Skeletal muscle cell (primary cell): ENCODE measurements at regions not wholly inside any gene's neighbourhood (a gene's known extent, or its start where the extent isn't known, plus 50 kb on each side); places are given as distances from the start of the nearest gene placed in this dataset.
"Not testable (repeated sequence)": the region's sequence is repeated elsewhere in the genome, so short reads cannot be mapped to it uniquely, and the experiment has no call there.

Source experiments
- DNase-seq: peaks from one replicate; pipeline ENCODE4 v3.0.0-alpha.2; 2010; ENCODE audit warnings: low read depth
- H3K4me3 ChIP-seq: 2 replicates; pipeline ENCODE4 v1.5.1; 2011; ENCODE audit warnings: low read depth, mild to moderate bottlenecking, control low read depth, low read length, moderate library complexity

DNA sequence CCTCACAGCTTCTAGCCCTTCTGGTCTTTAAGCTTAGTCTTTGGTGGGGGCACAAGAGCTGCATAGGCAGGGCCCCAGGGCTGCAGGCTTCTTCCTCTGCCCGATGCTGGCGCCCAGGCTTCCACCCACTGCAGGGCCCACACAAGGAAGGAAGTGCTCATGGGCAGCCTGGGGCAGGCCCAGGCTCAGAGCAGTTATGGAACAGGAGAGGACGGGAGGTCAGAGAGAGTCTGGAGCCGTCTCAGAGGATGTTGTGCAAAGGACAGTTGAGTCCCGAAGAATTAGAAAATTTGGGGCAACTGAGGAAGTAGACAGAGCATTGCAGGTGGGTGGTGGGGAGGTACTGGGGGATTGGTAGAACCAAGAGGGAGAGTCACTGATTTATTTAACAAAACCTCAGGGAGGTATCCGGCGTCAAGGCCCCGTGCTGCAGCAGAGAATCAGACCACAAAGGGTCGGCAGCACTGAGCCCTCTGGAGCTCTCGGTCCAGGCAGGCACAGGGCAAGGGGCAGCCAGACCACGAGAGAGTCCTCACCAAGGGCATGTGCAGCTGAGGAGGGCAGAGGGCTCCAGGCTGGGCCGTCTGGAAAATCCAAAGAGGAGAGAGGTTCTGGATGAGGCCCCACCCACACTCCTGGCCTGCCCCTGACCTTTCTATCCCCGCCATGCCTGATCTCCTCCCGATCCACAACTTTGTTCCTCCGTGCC, 110.8 kb upstream of the GLI2 start:
- no peak overlapping the region for H3K4me3 ChIP-seq
- no peak for DNase-seq

DNA sequence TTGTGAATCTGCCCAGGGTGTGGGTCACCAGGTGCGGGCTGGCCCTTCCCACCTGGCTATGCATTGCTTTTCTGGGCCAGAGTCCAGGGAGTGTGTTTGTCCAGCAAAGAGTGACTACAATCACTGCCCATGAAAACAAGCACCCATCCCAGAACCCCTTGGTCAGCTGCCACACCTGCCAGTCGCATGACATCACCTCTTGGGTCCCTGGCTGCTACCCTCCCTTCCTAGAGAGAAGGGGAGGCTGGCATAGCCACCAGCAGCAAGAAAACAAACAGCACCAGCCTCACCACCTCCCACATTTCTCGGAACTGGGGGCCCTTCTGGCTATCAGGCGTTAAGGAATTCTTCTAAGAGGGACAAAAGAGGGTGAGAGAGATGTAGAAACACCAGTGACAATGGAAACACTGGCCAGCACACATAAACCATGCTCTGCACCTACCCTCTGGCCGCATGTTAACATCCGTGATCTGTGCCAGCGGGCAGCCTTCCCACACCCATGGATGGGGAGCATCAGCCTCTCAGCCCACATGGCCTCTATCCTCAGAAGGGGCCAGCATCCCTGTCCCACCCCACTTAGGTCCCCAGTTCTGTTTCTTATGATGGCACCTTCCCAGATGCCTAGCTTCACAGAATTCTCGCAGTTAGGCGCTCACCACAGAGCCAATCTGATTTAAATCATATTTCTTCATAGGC, 109.7 kb upstream of the GLI2 start:
- no peak for DNase-seq
- no peak overlapping the region for H3K4me3 ChIP-seq

DNA sequence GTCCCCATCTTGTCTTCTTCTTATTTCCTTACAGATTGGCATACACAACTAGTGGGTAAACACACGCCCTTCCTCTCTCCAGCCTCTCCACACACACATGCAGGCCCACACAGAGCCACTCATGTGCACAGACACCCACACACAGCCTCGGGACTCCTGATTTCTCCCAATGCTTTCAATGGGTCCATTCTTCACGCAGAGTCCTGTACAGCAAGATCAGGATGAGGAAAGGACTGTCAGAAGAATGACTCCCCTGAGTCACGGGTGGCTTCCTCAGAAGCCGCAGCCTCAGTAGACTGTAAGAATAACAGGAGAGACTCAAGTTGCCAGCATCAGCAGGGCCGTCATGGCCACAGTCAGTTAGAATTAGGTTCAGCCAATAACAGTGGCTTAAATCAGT, 109.1 kb upstream of the GLI2 start:
- no peak for DNase-seq
- no peak overlapping the region for H3K4me3 ChIP-seq

DNA sequence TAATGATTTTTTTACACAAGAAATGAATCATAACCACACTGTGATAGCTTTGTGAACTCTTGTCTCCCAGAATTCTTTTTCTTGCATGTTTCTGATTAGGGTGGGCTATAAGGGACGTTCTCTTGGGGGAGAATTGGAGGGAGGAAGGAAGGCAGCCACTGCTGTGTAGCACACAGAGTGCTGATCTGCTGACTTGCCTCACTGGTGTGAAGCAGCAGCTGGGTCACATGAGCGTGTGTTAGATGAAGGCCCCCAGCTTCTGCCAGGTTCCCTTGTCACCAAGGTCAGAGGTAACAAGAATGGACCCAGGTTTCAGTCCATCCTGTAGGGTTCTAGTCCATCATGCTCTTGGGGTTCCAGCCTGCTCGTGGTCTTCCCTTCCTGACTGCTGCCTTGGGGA, 107.4 kb upstream of the GLI2 start:
- no peak for DNase-seq

DNA sequence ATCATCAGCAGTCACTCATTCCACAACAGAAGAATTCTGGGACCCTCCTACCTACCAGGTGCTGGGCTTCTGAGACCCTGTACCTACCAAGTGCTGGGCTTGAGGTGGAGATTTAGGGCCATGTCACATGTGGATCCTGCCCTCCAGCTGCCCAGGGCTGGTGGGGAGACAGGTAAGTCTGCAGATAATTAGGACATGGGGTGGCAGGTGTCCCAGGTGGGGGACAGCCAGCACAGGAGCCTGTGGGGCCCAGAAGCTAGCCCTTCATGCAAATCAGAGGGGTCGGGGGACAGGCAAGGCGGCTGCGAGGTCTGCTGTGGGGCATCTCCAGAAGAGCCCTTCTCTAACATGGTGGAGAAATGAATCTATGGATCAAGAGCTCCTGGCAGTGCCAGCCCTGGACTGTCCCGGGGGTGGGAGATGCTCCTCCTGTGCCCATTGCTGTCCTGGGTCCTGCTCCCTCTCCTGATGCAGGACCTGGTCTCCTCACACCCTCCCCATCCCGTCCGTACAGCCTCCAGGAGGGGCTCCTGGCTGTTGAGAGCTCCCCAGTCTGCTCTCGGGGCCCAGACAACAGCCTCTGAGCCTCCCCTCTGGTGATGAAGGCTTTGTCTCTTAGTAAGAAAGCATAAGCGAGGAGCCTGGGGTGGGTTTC, 106.3 kb upstream of the GLI2 start:
- DNase-seq, result no peak
- no peak overlapping the region for H3K4me3 ChIP-seq

More for the DNA sequence above, 107.4 kb upstream of the GLI2 start:
- no peak overlapping the region for H3K4me3 ChIP-seq

DNA sequence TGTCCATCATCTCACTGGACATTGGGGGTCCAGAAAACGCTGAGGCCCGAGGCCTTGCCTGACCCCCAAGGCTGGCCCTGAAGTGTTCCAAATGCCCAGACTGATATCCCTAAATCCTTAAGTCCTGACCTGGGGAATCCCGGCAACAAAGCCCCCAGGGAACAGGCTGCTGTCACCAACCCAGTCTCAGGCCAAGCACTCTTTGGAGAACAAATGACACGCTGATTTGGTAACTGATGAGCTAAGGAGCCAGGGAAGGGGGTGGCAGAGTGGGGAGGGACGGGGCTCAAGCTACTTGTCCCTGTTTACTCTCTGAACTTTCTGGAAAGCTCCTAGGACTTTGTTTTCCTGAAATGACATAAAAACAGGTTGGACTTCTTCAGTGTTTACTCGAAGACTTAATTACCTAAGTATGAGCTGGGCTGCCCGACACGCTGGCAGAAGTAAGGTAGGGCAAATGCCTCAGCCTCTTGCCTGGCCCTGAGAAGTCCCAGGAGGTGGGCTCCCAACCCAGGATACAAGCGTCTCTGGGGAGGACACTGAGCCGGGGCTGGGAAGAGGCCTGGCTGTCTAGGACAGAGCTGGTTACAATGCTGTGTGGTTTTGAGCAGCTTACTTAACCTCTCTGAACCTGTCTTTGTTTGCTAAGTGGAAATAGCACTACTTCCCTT, 105.5 kb upstream of the GLI2 start:
- no peak for DNase-seq
- H3K4me3 ChIP-seq, result no peak overlapping the region

DNA sequence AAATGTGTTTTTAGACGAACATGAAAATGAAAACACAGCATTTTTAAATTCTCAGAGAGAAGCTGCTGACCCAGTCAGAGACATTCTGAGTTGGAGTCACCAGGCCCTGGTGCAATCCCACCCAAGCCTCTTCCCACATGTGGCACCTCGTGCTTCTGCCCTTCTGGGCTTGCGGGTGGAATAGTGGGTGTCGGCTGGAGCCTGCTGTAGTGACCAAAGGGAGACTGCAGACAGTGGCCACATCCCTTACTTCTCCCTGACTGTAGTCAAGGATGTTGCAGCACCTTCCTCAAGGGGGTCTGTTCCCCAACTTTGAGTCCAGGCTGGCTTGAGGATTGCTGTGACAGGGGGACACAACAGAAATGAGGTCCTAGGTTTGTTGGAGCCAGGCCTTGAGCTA, 104.4 kb upstream of the GLI2 start:
- DNase-seq, result no peak
- no peak overlapping the region for H3K4me3 ChIP-seq

DNA sequence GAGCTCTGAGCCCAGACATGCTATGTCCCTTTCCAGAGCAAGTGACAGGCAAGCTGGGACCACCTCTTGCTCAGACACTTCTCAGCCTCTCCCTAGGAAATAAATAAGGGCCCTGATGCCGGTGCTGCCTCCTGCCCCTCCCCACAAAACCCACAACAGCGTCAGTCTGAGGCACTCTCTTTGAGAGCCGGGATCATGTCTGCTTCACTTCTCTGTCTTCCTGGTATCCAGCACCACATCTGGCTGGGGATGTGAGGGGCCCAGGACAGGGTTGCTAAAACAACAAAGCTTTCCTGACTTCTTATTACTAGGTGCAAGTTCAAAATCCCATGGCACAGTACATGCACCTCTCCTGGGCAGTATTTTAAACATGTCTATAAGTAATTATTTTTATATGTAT, 103.9 kb upstream of the GLI2 start:
- DNase-seq, result no peak
- H3K4me3 ChIP-seq, result no peak overlapping the region

DNA sequence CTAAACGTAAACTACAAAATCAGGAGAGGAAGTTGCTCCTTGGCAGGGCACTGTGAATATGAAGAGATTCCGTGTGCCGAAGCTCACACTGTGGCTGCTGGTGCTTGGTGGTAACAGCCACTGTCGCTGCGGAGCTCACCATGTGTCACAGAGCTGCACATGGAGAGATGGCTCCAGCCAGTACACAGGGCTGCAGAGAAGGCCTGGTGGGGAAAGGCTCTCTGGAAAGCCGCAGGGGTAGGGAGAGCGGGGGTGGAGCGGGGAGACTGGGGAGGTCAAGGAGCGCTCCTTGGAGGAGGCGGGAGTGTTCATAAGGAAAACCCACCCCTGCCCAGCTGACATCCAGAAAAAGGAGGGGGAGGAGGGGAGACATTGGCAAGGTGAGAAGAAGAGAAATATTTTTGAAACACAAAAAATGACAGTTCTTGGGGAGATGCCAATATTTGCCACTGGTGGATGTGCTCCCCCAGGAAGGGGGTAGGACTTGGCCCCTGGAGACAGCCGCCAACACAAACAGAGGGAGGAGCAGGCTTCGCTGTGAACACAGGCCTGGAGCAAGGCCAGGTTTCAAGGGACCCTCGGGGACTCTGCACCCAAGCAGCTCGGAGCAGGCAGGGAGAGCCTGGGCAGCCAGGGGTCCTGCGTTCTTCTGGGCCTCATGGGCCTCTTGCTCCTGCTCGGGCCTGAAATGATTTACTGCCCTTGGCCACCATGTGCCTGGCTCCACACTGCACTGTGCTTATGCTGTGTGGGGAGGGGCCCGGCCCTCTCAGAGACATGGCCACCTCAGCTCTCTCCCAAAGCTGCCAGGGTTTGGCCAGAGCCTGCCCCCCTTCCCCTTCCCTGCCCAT, 102.6 kb upstream of the GLI2 start:
- no peak overlapping the region for H3K4me3 ChIP-seq
- DNase-seq, result no peak

DNA sequence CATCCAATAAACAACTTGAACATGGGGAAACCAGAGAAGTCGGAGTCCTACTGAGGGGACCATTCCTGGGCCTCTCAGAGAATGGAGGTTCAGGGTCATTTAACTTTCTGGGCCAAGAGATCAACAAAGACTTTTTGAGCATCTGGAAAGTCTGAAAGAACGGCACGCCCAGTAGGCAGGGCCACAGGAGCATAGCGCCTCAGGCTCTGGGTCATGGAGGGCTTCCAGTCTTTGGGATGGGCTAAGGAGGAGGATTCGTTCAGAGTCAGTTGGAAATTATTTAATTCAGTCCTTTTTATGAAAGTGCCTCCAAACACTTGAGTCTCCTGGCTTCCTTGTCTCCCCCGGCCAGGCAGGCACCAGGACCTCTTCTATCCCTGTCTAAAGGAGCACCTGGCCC, 101.1 kb upstream of the GLI2 start:
- no peak for DNase-seq
- no peak overlapping the region for H3K4me3 ChIP-seq

DNA sequence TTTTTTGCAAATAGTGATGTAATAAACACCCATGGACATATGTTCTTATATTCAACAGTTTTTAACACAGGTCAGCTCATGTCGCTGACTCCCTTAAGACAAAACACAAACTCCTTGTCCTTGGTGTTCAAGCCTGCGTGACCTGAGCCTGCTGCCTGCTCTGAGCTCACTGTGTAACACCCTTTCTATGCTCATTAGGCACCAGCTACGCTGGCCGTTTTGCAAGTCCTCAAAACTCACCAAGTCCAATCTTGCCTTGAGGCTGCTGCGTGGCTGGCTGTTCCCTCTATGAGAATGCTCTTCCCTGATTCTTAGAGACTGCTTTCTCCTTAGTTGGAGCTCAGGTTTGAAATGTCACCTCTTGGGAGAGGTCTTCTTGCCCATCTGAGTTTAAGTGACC, 100.5 kb upstream of the GLI2 start:
- DNase-seq, result no peak
- H3K4me3 ChIP-seq, result no peak overlapping the region

DNA sequence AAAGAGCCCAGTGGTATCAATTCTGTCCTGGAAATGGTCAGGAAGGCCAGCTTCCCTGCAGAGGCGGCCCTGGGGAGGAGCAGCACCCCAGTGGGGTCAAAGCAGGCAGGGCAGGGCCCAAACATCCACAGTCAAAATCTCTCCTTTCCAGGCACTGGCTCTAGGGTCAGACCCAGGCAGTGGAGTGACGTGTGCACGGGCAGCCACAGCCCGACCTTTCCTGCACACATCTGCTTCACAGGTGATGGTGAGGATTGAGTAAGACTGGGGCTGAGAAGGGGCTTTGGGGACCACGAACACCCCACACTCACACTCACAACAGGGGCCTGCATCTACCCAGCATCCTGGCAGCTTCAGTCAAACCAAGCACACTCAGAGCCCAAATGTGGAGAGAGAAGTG, 97.8 kb upstream of the GLI2 start:
- H3K4me3 ChIP-seq, result no peak overlapping the region
- no peak for DNase-seq

DNA sequence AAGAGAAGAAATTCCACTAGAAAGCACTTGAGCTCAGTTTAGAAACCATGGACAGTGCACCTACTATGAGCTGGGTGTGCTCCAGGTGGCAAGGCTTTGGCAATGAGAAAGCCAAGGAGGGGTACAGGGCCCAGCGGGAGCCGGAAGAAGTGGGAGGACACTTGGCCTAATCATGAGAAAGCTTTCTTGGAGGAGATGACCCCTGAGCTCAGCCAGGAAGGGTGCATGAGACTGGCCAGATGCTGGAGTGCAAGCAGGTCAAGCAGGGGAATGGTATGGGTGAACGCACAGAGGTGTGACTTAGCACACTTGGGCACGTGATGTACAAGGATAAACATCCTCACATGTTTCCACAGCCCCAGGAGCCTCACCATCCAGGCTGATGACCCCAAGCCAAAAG, 97.2 kb upstream of the GLI2 start:
- no peak for DNase-seq
- H3K4me3 ChIP-seq, result no peak overlapping the region

DNA sequence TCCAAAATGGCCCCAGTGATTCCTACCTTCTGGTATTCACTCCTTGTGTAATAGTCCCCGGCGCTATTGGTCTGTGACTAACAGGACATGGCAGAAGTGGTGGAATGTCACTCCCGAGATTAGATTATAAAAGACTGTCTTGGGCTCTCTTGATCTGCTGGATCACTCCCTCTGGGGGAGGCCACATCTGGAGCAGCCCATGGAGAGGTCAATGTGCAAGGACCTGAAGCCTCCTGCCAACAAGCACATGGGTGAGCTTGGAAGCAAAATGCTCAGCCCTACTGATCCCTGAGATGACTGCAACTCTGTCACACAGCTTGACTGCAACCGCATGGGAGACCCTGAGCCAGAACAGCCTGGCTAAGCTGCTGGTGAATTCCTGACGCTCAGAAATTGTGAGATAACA, 94.3 kb upstream of the GLI2 start:
- no peak overlapping the region for H3K4me3 ChIP-seq
- DNase-seq, result no peak

DNA sequence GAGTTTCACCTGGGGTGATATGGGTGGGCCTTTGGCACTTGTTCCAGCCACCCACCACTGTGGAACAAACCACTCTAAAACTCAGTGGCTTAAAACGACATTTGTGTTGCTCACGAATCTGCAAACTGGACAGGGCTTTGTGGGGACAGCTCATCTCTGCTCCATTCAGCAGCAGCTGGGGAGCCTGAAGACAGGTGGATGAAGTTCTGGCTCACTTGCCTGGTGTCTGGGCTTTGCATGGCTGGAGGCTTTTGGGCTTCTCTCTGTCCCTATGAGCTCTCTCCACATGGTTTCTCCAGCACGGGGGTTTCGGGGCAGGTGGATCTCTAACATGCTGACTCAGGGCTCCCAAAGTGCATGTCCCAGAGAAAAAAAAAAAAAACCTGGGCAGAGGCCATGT, 93.0 kb upstream of the GLI2 start:
- DNase-seq, result no peak

DNA sequence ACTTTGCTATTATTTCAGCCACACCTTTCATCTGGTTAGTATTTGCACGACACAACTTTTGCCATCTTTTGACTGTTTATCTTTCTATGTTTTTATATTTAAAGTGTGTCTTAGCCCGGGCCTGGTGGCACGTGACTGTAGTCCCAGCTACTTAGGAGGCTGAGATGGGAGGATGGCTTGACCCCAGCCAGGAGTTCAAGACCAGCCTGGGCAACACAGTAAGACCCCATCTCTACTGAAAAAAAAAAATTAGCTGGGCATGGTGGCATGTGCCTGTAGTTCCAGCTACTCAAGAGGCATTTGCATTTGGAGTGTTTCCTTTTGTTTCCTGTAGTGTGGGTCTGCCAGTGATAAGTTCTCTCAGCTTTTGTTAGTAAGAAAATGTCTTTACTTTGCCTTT, 88.7 kb upstream of the GLI2 start:
- no peak overlapping the region for H3K4me3 ChIP-seq
- no peak for DNase-seq

More for the DNA sequence above, 93.0 kb upstream of the GLI2 start:
- no peak overlapping the region for H3K4me3 ChIP-seq

DNA sequence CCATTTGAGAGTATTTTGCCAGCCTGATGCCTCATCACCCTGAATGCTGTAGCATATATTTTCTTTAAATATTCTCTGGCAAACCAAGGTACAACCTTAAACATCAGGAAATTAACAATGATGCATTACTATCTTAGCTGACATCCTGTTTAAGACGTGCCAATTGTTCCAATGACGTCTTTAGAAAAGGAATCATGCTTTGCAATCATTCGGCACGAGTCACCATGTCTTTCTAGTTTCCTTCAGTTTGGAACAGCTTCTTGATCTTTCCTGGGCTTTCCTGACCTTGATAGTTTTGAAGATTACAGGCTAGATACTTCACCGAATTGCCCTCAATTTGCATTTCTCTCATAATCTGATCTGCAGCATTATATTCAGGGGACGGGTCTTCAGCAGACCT, 88.2 kb upstream of the GLI2 start:
- H3K4me3 ChIP-seq, result no peak overlapping the region
- DNase-seq, result peak; percentile 67

DNA sequence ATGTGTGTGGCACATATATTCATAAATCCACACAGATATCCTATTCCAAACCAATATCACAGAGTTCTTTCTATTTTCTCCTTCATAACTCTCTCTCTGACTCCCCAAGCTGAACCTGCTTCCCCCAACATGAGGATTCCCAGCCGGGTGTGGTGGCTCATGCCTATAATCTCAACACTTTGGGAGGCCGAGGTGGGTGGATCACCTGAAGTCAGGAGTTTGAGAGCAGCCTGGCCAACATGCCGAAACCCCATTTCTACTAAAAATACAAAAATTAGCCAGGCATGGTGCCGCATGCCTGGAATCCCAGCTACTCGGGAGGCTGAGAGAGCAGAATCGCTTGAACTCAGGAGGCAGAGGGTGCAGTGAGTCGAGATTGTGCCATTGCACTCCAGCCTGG, 86.3 kb upstream of the GLI2 start:
- H3K4me3 ChIP-seq, DNase-seq: not testable (repeated sequence)

DNA sequence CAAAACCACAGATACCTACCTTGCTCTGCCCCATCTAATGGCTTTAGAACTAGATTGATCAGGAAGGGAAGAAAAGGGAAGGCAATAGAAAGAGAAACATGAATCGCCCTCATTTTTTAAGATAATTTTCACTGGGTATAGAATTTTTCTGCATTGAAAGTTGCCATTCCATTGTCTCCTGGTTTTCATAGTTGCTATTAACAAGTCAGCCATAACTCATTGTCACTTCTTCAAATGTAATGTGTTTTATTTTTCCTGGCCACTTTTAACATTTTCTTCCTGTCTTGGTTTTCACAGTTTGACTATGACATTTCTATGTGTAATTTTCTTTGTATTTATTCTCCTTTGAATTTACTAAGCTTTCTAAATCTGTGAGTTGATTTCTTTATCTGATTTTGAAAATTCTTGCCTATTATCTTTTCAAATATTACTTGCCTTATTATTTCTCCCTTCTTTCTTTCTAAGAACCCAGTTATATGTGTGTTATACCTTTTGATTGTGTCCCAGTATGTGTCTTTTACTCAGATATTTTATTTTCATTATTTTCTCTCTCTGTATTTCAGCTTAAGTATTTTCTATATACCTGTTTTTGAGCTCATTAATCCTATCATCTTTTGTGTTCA, 85.5 kb upstream of the GLI2 start:
- H3K4me3 ChIP-seq, result no peak overlapping the region
- no peak for DNase-seq
